IMR-90 (cell line): ENCODE measurements at regions not wholly inside any gene's neighbourhood (a gene's known extent, or its start where the extent isn't known, plus 50 kb on each side); places are given as distances from the start of the nearest gene placed in this dataset.

Experiments
- ATAC-seq: fragments of 200-7000 bp; cut with Tn5 transposase; 2 replicates; pipeline ENCODE4 v1.9.1; 2020; ENCODE audit warnings: low read depth, mild to moderate bottlenecking, moderate library complexity
- BruUV-seq: library from RNA; stranded (reverse); fragments of 400-500 nt; replicated peaks from 2 replicates; lab custom pipeline; 2021; lab: Mats Ljungman, UMichigan
- CTCF ChIA-PET: fragments of 300-600 bp; formaldehyde crosslinking; extraction: SDS; loops from one replicate; lab custom pipeline; 2021; ENCODE audit warnings: antibody characterized with exemption; lab: Yijun Ruan, JAX
- POLR2A ChIA-PET: fragments of 300-600 bp; sonication (Branson Sonifier 250); formaldehyde crosslinking; loops from one replicate; lab custom pipeline; 2022; ENCODE audit warnings: antibody characterized with exemption; ENCODE audit not compliant: unreplicated experiment; lab: Charles Lee
- DNase-seq: peaks from one replicate; pipeline ENCODE4 v3.0.0; 2013
- H2AFZ ChIP-seq: replicated peaks from 2 replicates; pipeline ENCODE3; 2013; ENCODE audit warnings: low read length, mild to moderate bottlenecking; ENCODE audit not compliant: poor library complexity
- H2AK5ac ChIP-seq: 2 replicates; pipeline ENCODE4 v1.6.1; 2013; ENCODE audit warnings: low read depth, low read length, inconsistent platforms
- H2AK9ac ChIP-seq: replicated peaks from 2 replicates; pipeline ENCODE3; 2013; ENCODE audit warnings: mild to moderate bottlenecking, low read depth, low read length, moderate library complexity; ENCODE audit not compliant: poor library complexity
- H2BK120ac ChIP-seq: 2 replicates; pipeline ENCODE4 v1.6.1; 2013; ENCODE audit warnings: low read depth, low read length, inconsistent platforms
- H2BK15ac ChIP-seq: 3 replicates; pipeline ENCODE4 v1.6.1; 2013; ENCODE audit warnings: low read depth, low read length, inconsistent platforms
- H2BK20ac ChIP-seq: 2 replicates; pipeline ENCODE4 v1.6.1; 2013; ENCODE audit warnings: low read depth, mild to moderate bottlenecking, inconsistent platforms, low read length, moderate library complexity
- H2BK5ac ChIP-seq: 2 replicates; pipeline ENCODE4 v1.6.1; 2013; ENCODE audit warnings: mild to moderate bottlenecking, low read depth, low read length, inconsistent platforms; ENCODE audit not compliant: poor library complexity, severe bottlenecking
- H3K14ac ChIP-seq: replicated peaks from 2 replicates; pipeline ENCODE4 v1.6.1; 2013; ENCODE audit warnings: low read depth, low read length, inconsistent platforms
- H3K18ac ChIP-seq: 2 replicates; pipeline ENCODE4 v1.6.1; 2013; ENCODE audit warnings: low read depth, low read length, control low read depth
- H3K23ac ChIP-seq: 2 replicates; pipeline ENCODE4 v1.6.1; 2013; ENCODE audit warnings: low read depth, low read length, inconsistent platforms
- H3K27ac ChIP-seq: 2 replicates; pipeline ENCODE4 v1.5.1; 2013; ENCODE audit warnings: mild to moderate bottlenecking, control low read depth, low read length; ENCODE audit not compliant: insufficient read depth
- H3K27me3 ChIP-seq: 2 replicates; pipeline ENCODE4 v1.6.1; 2013; ENCODE audit warnings: low read length; ENCODE audit not compliant: control insufficient read depth, insufficient read depth
- H3K36me3 ChIP-seq: 2 replicates; pipeline ENCODE4 v1.6.1; 2013; ENCODE audit warnings: low read length, mixed read lengths; ENCODE audit not compliant: control insufficient read depth, insufficient read depth
- H3K4ac ChIP-seq: 2 replicates; pipeline ENCODE4 v1.6.1; 2013; ENCODE audit warnings: low read depth, low read length, inconsistent platforms
- H3K4me1 ChIP-seq: 2 replicates; pipeline ENCODE4 v1.6.1; 2013; ENCODE audit warnings: low read length, mixed read lengths; ENCODE audit not compliant: control insufficient read depth, insufficient read depth
- H3K4me2 ChIP-seq: 2 replicates; pipeline ENCODE4 v1.6.1; 2013; ENCODE audit warnings: low read depth, mild to moderate bottlenecking, control low read depth, low read length, moderate library complexity
- H3K4me3 ChIP-seq: 2 replicates; pipeline ENCODE4 v1.5.1; 2013; ENCODE audit warnings: low read depth, mild to moderate bottlenecking, control low read depth, low read length, moderate library complexity; ENCODE audit not compliant: insufficient read depth
- H3K56ac ChIP-seq: 2 replicates; pipeline ENCODE4 v1.6.1; 2013; ENCODE audit warnings: low read length, inconsistent platforms; ENCODE audit not compliant: insufficient read depth; ENCODE audit errors: extremely low read depth
- H3K79me1 ChIP-seq, 2 experiments: 2 replicates each; pipeline ENCODE4 v1.6.1; 2013; ENCODE audit warnings: low read length in 2 of 2, inconsistent platforms in 1 of 2, low read depth in 1 of 2
- H3K9ac ChIP-seq: 2 replicates; pipeline ENCODE4 v1.6.1; 2013; ENCODE audit warnings: low read depth, low read length, control low read depth
- H3K9me1 ChIP-seq: 2 replicates; pipeline ENCODE4 v1.6.1; 2013; ENCODE audit warnings: low read length, inconsistent platforms; ENCODE audit not compliant: insufficient read depth
- H3K9me3 ChIP-seq: 2 replicates; pipeline ENCODE4 v1.6.1; 2013; ENCODE audit warnings: low read length; ENCODE audit not compliant: control insufficient read depth, insufficient read depth
- H4K20me1 ChIP-seq: 2 replicates; pipeline ENCODE4 v1.6.1; 2013; ENCODE audit warnings: low read length, inconsistent platforms; ENCODE audit not compliant: insufficient read depth
- H4K5ac ChIP-seq: 2 replicates; pipeline ENCODE4 v1.6.1; 2013; ENCODE audit warnings: mild to moderate bottlenecking, low read depth, low read length, control low read depth
- H4K8ac ChIP-seq, 2 experiments: 2 replicates each; pipeline ENCODE4 v1.6.1; 2013; ENCODE audit warnings: low read depth in 2 of 2, low read length in 2 of 2, control low read depth in 1 of 2, inconsistent platforms in 1 of 2
- H4K91ac ChIP-seq: 2 replicates; pipeline ENCODE4 v1.6.1; 2013; ENCODE audit warnings: low read depth, low read length, inconsistent platforms; ENCODE audit not compliant: insufficient read depth
- BHLHE40 ChIP-seq: fragments of 150-350 bp; IDR thresholded peaks from 2 replicates; pipeline ENCODE4 v1.6.1; 2016; ENCODE audit warnings: mild to moderate bottlenecking, low read depth, low read length
- CEBPB ChIP-seq: IDR thresholded peaks from 2 replicates; pipeline ENCODE4 v1.6.1; 2012; ENCODE audit warnings: low read depth, low read length, improper control_type of control experiment
- CHD1 ChIP-seq: IDR thresholded peaks from 2 replicates; pipeline ENCODE4 v1.6.1; 2012; ENCODE audit warnings: low read depth, low read length, improper control_type of control experiment
- FOS ChIP-seq: fragments of 150-350 bp; IDR thresholded peaks from 2 replicates; pipeline ENCODE4 v1.6.1; 2016; ENCODE audit warnings: low read depth, low read length
- MAFK ChIP-seq: IDR thresholded peaks from 2 replicates; pipeline ENCODE4 v1.6.1; 2012; ENCODE audit warnings: low read depth, low read length, improper control_type of control experiment
- MAZ ChIP-seq: IDR thresholded peaks from 2 replicates; pipeline ENCODE4 v1.6.1; 2012; ENCODE audit warnings: low read depth, mild to moderate bottlenecking, low read length, improper control_type of control experiment, moderate library complexity, borderline replicate concordance
- MXI1 ChIP-seq: IDR thresholded peaks from 2 replicates; pipeline ENCODE4 v1.6.1; 2012; ENCODE audit warnings: low read depth, mild to moderate bottlenecking, low read length, moderate library complexity, borderline replicate concordance
- NFE2L2 ChIP-seq: fragments of 150-350 bp; IDR thresholded peaks from 2 replicates; pipeline ENCODE4 v1.6.1; 2016; ENCODE audit warnings: low read depth, mild to moderate bottlenecking, low read length
- POLR2A ChIP-seq: IDR thresholded peaks from 2 replicates; pipeline ENCODE4 v1.6.1; 2012; ENCODE audit warnings: mild to moderate bottlenecking, low read depth, low read length
- RAD21 ChIP-seq: IDR thresholded peaks from 2 replicates; pipeline ENCODE4 v1.6.1; 2012; ENCODE audit warnings: low read length, improper control_type of control experiment
- RCOR1 ChIP-seq: IDR thresholded peaks from 2 replicates; pipeline ENCODE4 v1.6.1; 2012; ENCODE audit warnings: mild to moderate bottlenecking, low read length, improper control_type of control experiment; ENCODE audit not compliant: insufficient replicate concordance
- RFX5 ChIP-seq: IDR thresholded peaks from 2 replicates; pipeline ENCODE4 v1.8.0; 2012; ENCODE audit warnings: low read depth, mild to moderate bottlenecking, low read length, moderate library complexity
- SMC3 ChIP-seq: fragments of 150-350 bp; IDR thresholded peaks from 2 replicates; pipeline ENCODE4 v1.6.1; 2016; ENCODE audit warnings: low read depth, mild to moderate bottlenecking, antibody characterized with exemption, low read length, moderate library complexity
- dilution Hi-C: fragments of 300-500 bp; cut with HindIII; formaldehyde crosslinking; loops from one replicate; pipeline ENCODE4 v1.14.3; 2018; ENCODE audit warnings: low sequenced_read_pairs; ENCODE audit not compliant: unreplicated experiment
- in situ Hi-C: fragments of 300-500 bp; cut with MboI; formaldehyde crosslinking; loops from 3 replicates; pipeline ENCODE4 v1.14.3; 2019; ENCODE audit warnings: low sequenced_read_pairs, inconsistent platforms, mixed read lengths
- intact Hi-C: fragments of 100-400 bp; cut with micrococcal nuclease; formaldehyde crosslinking; loops from 2 replicates; pipeline ENCODE4 v1.10.0; 2022
- TF ChIP-seq, protein P1 (sequence below): fragments of 150-350 bp; IDR thresholded peaks from 2 replicates; pipeline ENCODE4 v1.6.1; 2017; ENCODE audit warnings: mild to moderate bottlenecking, antibody characterized with exemption, low read length, low read depth
- TF ChIP-seq, protein P2 (sequence below): conservative IDR thresholded peaks from 2 replicates; pipeline ENCODE4 v1.5.1; 2012; ENCODE audit warnings: mild to moderate bottlenecking, low read depth, low read length, improper control_type of control experiment
- TF ChIP-seq, protein P3 (sequence below): fragments of 150-350 bp; IDR thresholded peaks from 2 replicates; pipeline ENCODE4 v1.6.1; 2016; ENCODE audit warnings: low read depth, mild to moderate bottlenecking, low read length, moderate library complexity, borderline replicate concordance

DNA sequence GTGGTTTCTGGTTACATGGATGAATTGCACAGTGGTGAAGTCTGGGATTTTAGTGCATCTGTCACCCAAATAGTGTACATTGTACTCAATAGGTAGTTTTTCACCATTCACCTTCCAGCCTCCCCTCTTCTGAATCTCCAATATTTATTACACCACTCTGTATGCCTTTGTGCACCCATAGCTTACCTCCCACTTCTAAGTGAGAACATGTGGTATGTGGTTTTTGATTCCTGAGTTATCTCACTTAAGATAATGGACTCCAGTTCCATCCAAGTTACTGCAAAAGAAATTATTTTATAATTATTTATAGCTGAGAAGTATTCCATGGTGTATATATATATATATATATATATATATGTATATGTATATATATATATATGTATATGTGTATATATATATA, 155.8 kb downstream of the HHIP start:
- DNase-seq (no peak), ATAC-seq (no peak)
- no peaks in the 10 kb centered on the region for H3K9me1 ChIP-seq
- H3K4me1 ChIP-seq, result no peaks in the 10 kb centered on the region
- H2AFZ ChIP-seq, result no peak overlapping the region
- no peak overlapping the region for H2BK120ac ChIP-seq
- no peak overlapping the region for H4K8ac ChIP-seq
- no peak overlapping the region for H2BK5ac ChIP-seq
- CTCF ChIA-PET, result no interaction called here
- H3K18ac ChIP-seq, result no peak overlapping the region
- H3K27ac ChIP-seq, result no peak overlapping the region
- no peaks in the 10 kb centered on the region for H3K36me3 ChIP-seq
- H3K23ac ChIP-seq, result no peak overlapping the region
- H4K5ac ChIP-seq, result no peak overlapping the region
- no peak overlapping the region for H3K4ac ChIP-seq
- no peak overlapping the region for H3K56ac ChIP-seq
- H2BK15ac ChIP-seq, result no peak overlapping the region
- dilution Hi-C loops, result no loop called here
- BruUV-seq, result no TSS peak
- H2AK5ac ChIP-seq, result no peak overlapping the region
- no peaks in the 10 kb centered on the region for H4K20me1 ChIP-seq
- TF ChIP-seq CEBPB (no peak), RCOR1 (no peak), FOS (no peak), MAFK (no peak), RFX5 (no peak), NFE2L2 (no peak), BHLHE40 (no peak), SMC3 (no peak), CHD1 (no peak), MAZ (no peak), POLR2A (no peak), RAD21 (no peak), MXI1 (no peak)
- TF ChIP-seq, protein P1, sequence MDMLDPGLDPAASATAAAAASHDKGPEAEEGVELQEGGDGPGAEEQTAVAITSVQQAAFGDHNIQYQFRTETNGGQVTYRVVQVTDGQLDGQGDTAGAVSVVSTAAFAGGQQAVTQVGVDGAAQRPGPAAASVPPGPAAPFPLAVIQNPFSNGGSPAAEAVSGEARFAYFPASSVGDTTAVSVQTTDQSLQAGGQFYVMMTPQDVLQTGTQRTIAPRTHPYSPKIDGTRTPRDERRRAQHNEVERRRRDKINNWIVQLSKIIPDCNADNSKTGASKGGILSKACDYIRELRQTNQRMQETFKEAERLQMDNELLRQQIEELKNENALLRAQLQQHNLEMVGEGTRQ, result no peak
- TF ChIP-seq, protein P2, sequence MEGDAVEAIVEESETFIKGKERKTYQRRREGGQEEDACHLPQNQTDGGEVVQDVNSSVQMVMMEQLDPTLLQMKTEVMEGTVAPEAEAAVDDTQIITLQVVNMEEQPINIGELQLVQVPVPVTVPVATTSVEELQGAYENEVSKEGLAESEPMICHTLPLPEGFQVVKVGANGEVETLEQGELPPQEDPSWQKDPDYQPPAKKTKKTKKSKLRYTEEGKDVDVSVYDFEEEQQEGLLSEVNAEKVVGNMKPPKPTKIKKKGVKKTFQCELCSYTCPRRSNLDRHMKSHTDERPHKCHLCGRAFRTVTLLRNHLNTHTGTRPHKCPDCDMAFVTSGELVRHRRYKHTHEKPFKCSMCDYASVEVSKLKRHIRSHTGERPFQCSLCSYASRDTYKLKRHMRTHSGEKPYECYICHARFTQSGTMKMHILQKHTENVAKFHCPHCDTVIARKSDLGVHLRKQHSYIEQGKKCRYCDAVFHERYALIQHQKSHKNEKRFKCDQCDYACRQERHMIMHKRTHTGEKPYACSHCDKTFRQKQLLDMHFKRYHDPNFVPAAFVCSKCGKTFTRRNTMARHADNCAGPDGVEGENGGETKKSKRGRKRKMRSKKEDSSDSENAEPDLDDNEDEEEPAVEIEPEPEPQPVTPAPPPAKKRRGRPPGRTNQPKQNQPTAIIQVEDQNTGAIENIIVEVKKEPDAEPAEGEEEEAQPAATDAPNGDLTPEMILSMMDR, result no peak
- TF ChIP-seq, protein P3, sequence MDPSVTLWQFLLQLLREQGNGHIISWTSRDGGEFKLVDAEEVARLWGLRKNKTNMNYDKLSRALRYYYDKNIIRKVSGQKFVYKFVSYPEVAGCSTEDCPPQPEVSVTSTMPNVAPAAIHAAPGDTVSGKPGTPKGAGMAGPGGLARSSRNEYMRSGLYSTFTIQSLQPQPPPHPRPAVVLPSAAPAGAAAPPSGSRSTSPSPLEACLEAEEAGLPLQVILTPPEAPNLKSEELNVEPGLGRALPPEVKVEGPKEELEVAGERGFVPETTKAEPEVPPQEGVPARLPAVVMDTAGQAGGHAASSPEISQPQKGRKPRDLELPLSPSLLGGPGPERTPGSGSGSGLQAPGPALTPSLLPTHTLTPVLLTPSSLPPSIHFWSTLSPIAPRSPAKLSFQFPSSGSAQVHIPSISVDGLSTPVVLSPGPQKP, result no peak
- H3K9me3 ChIP-seq, result peaks cover 2% of the 10 kb centered on the region
- no peak overlapping the region for H3K4me3 ChIP-seq
- H3K14ac ChIP-seq, result no peak overlapping the region
- intact Hi-C loops, result no loop called here
- in situ Hi-C loops, result no loop called here
- H3K79me1 ChIP-seq, result no peaks in the 10 kb centered on the region
- no peak overlapping the region for H3K4me2 ChIP-seq
- no peak overlapping the region for H3K9ac ChIP-seq
- H4K91ac ChIP-seq, result no peak overlapping the region
- H2AK9ac ChIP-seq, result no peak overlapping the region
- H2BK20ac ChIP-seq, result no peak overlapping the region
- no peaks in the 10 kb centered on the region for H3K27me3 ChIP-seq
- POLR2A ChIA-PET, result no interaction called here
